ENCODE measurements at regions not wholly inside any gene's neighbourhood (a gene's known extent, or its start where the extent isn't known, plus 50 kb on each side); places are given as distances from the start of the nearest gene placed in this dataset.

GRCh38 chr11:104534278-104534677 lies 364.0 kb downstream of the CASP12 start:
- FAIRE-seq (no peak), DNase-seq (ENCODE audit: low spot score) (no peak)

- DNase-seq (ENCODE audit: low spot score) (no peak), FAIRE-seq (no peak)
Measured at GRCh38 chr11:104531894-104532293, 366.4 kb downstream of the CASP12 start.

- DNase-seq (ENCODE audit: low spot score) = peak; percentile 2
Measured at GRCh38 chr11:104531075-104531474, 367.1 kb upstream of the PDGFD start.

GRCh38 chr11:104529906-104530305 lies 366.0 kb upstream of the PDGFD start:
- FAIRE-seq (no peak), DNase-seq (ENCODE audit: low spot score) (no peak)

More at GRCh38 chr11:104531075-104531474, 367.1 kb upstream of the PDGFD start:
- no peak for FAIRE-seq

- no peak for FAIRE-seq
- DNase-seq (ENCODE audit: low spot score) = no peak
Measured at GRCh38 chr11:104529213-104529612, 365.3 kb upstream of the PDGFD start.

- DNase-seq (ENCODE audit: low spot score) (no peak), FAIRE-seq (no peak)
Measured at GRCh38 chr11:104526006-104526405, 362.1 kb upstream of the PDGFD start.

- DNase-seq (ENCODE audit: low spot score) (no peak), FAIRE-seq (no peak)
Measured at GRCh38 chr11:104525416-104525815, 361.5 kb upstream of the PDGFD start.

GRCh38 chr11:104524254-104524653 lies 360.3 kb upstream of the PDGFD start:
- DNase-seq (ENCODE audit: low spot score) (no peak), FAIRE-seq (no peak)

- no peak for DNase-seq (ENCODE audit: low spot score)
- no peak for FAIRE-seq
Measured at GRCh38 chr11:104523611-104524010, 359.7 kb upstream of the PDGFD start.

GRCh38 chr11:104522650-104523049 lies 358.7 kb upstream of the PDGFD start:
- FAIRE-seq (peak; percentile 9), DNase-seq (ENCODE audit: low spot score) (no peak)

GRCh38 chr11:104522123-104522522 lies 358.2 kb upstream of the PDGFD start:
- FAIRE-seq = no peak
- DNase-seq (ENCODE audit: low spot score) = no peak

GRCh38 chr11:104510169-104510568 lies 346.2 kb upstream of the PDGFD start:
- FAIRE-seq (no peak), DNase-seq (ENCODE audit: low spot score) (no peak)

- no peak for DNase-seq (ENCODE audit: low spot score)
- FAIRE-seq = no peak
Measured at GRCh38 chr11:104490182-104490581, 326.2 kb upstream of the PDGFD start.

GRCh38 chr11:104488561-104488960 lies 324.6 kb upstream of the PDGFD start:
- DNase-seq (ENCODE audit: low spot score) = no peak
- FAIRE-seq = no peak

- FAIRE-seq (no peak), DNase-seq (ENCODE audit: low spot score) (no peak)
Measured at GRCh38 chr11:104487046-104487806, 323.3 kb upstream of the PDGFD start.

- FAIRE-seq (no peak), DNase-seq (ENCODE audit: low spot score) (no peak)
Measured at GRCh38 chr11:104484804-104485554, 321.0 kb upstream of the PDGFD start.

GRCh38 chr11:104476898-104477297 lies 313.0 kb upstream of the PDGFD start:
- DNase-seq (ENCODE audit: low spot score) (no peak), FAIRE-seq (no peak)

GRCh38 chr11:104476454-104476853 lies 312.5 kb upstream of the PDGFD start:
- DNase-seq (ENCODE audit: low spot score) = no peak
- FAIRE-seq = no peak

- FAIRE-seq = no peak
- DNase-seq (ENCODE audit: low spot score) = no peak
Measured at GRCh38 chr11:104467404-104467803, 303.5 kb upstream of the PDGFD start.

- DNase-seq (ENCODE audit: low spot score) (no peak), FAIRE-seq (no peak)
Measured at GRCh38 chr11:104465321-104465720, 301.4 kb upstream of the PDGFD start.

- DNase-seq (ENCODE audit: low spot score) = no peak
- no peak for FAIRE-seq
Measured at GRCh38 chr11:104464691-104465090, 300.7 kb upstream of the PDGFD start.

- no peak for DNase-seq (ENCODE audit: low spot score)
- no peak for FAIRE-seq
Measured at GRCh38 chr11:104462341-104462740, 298.4 kb upstream of the PDGFD start.

Measured in urothelium cell line (cell line).